Right atrium auricular region (tissue), 2 donors: ENCODE measurements at regions not wholly inside any gene's neighbourhood (a gene's known extent, or its start where the extent isn't known, plus 50 kb on each side); places are given as distances from the start of the nearest gene placed in this dataset.

Experiments
- DNase-seq: peaks from one replicate; pipeline ENCODE4 v3.0.0-alpha.2; 2019; ENCODE audit warnings: low spot score
- H3K27ac ChIP-seq, 2 donors: fragments of 200-600 bp; sonication (generic); 1 replicate in 1 of 2; 2 replicates in 1 of 2; pipeline ENCODE4 v1.5.1; 2016 to 2019
- H3K27me3 ChIP-seq, 2 donors: fragments of 200-600 bp; sonication (generic); one replicate each; pipeline versions ENCODE4 v1.5.1 to v1.6.0; 2017 to 2019
- H3K36me3 ChIP-seq: fragments of 200-600 bp; sonication (generic); one replicate; pipeline ENCODE4 v1.5.1; 2016
- H3K4me1 ChIP-seq, 2 donors: fragments of 200-600 bp; sonication (generic); one replicate each; pipeline versions ENCODE4 v1.5.1 to v1.6.0; 2017 to 2019
- H3K4me3 ChIP-seq, 2 donors: fragments of 200-600 bp; sonication (generic); 1 replicate in 1 of 2; 2 replicates in 1 of 2; pipeline ENCODE4 v1.5.1; 2017 to 2019; ENCODE audit warnings: mild to moderate bottlenecking in 1 of 2, moderate library complexity in 1 of 2
- H3K9me3 ChIP-seq, 2 donors: fragments of 200-600 bp; sonication (generic); one replicate each; pipeline ENCODE4 v1.5.1; 2019
- CTCF ChIP-seq, 2 donors: fragments of 200-600 bp; sonication (generic); IDR thresholded peaks; one replicate each; pipeline ENCODE4 v1.5.1; 2019; ENCODE audit warnings: antibody characterized with exemption in 2 of 2

- TF ChIP-seq CTCF (IDR thresholded peaks at IDR 0.05), result no peak
- no peaks in the 10 kb centered on the region for H3K4me1 ChIP-seq
- no peaks in the 10 kb centered on the region for H3K27me3 ChIP-seq
- H3K27ac ChIP-seq, result no peak overlapping the region
- H3K4me3 ChIP-seq, result no peak overlapping the region
- H3K9me3 ChIP-seq, result peaks cover 0 to 8% of the 10 kb centered on the region in 2 donors
- H3K36me3 ChIP-seq, result no peaks in the 10 kb centered on the region
- DNase-seq, result no peak
Measured at GRCh38 chr13:34363266-34363665, 545.3 kb downstream of the RFC3 start.

- DNase-seq, result no peak
- H3K4me3 ChIP-seq, result no peak overlapping the region
- H3K9me3 ChIP-seq, result peaks cover 0 to 8% of the 10 kb centered on the region in 2 donors
- TF ChIP-seq CTCF (IDR thresholded peaks at IDR 0.05), result no peak
- no peaks in the 10 kb centered on the region for H3K27me3 ChIP-seq
- no peak overlapping the region for H3K27ac ChIP-seq
- no peaks in the 10 kb centered on the region for H3K4me1 ChIP-seq
- H3K36me3 ChIP-seq, result no peaks in the 10 kb centered on the region
Measured at GRCh38 chr13:34364633-34365032, 546.7 kb downstream of the RFC3 start.

GRCh38 chr13:34369931-34370330 lies 552.0 kb downstream of the RFC3 start:
- no peak for TF ChIP-seq CTCF (IDR thresholded peaks at IDR 0.05)
- no peaks in the 10 kb centered on the region for H3K36me3 ChIP-seq
- no peak for DNase-seq
- H3K4me1 ChIP-seq, result no peaks in the 10 kb centered on the region
- H3K27me3 ChIP-seq, result no peaks in the 10 kb centered on the region
- no peak overlapping the region for H3K4me3 ChIP-seq
- peaks cover 0 to 8% of the 10 kb centered on the region in 2 donors for H3K9me3 ChIP-seq
- H3K27ac ChIP-seq, result no peak overlapping the region

- peaks cover 0 to 8% of the 10 kb centered on the region in 2 donors for H3K9me3 ChIP-seq
- TF ChIP-seq CTCF (IDR thresholded peaks at IDR 0.05), result no peak
- no peak for DNase-seq
- no peaks in the 10 kb centered on the region for H3K36me3 ChIP-seq
- no peak overlapping the region for H3K4me3 ChIP-seq
- H3K27ac ChIP-seq, result no peak overlapping the region
- no peaks in the 10 kb centered on the region for H3K4me1 ChIP-seq
- H3K27me3 ChIP-seq, result no peaks in the 10 kb centered on the region
Measured at GRCh38 chr13:34371108-34371507, 553.2 kb downstream of the RFC3 start.

GRCh38 chr13:34371645-34372395 lies 553.9 kb downstream of the RFC3 start:
- Histone ChIP-seq H3K9me3 (peaks cover 0 to 1% of the 10 kb centered on the region in 2 donors), H3K27ac (no peak overlapping the region), H3K27me3 (no peaks in the 10 kb centered on the region), H3K36me3 (no peaks in the 10 kb centered on the region), H3K4me3 (no peak overlapping the region), H3K4me1 (no peaks in the 10 kb centered on the region)
- no peak for DNase-seq
- TF ChIP-seq CTCF (IDR thresholded peaks at IDR 0.05), result no peak

- H3K4me3 ChIP-seq, result no peak overlapping the region
- no peaks in the 10 kb centered on the region for H3K36me3 ChIP-seq
- H3K4me1 ChIP-seq, result no peaks in the 10 kb centered on the region
- no peak for TF ChIP-seq CTCF (IDR thresholded peaks at IDR 0.05)
- H3K27me3 ChIP-seq, result no peaks in the 10 kb centered on the region
- H3K27ac ChIP-seq, result no peak overlapping the region
- H3K9me3 ChIP-seq, result no peaks in the 10 kb centered on the region
- no peak for DNase-seq
Measured at GRCh38 chr13:34372581-34372980, 554.6 kb downstream of the RFC3 start.
